ENCODE measurements at regions not wholly inside any gene's neighbourhood (a gene's known extent, or its start where the extent isn't known, plus 50 kb on each side); places are given as distances from the start of the nearest gene placed in this dataset.

- Histone ChIP-seq H3K27me3 (replicated peaks in 1 of 7) (no peaks in the 10 kb centered on the region), H3K4me1 (peaks cover 0 to 2% (median 0%) of the 10 kb centered on the region in 6 donors), H3K4me3 (no peak overlapping the region), H3K36me3 (no peaks in the 10 kb centered on the region), H3K9me3 (no peaks in the 10 kb centered on the region), H3K27ac (no peak overlapping the region)
- intact Hi-C loops (cut with DNase I; ENCODE audit: low total_unique reads): no loop called here
- no peak for DNase-seq
- 85 to 92% (median 88%) methylated on average over 5 of the region's 5 CpGs for WGBS, 5 donors
- no peak for TF ChIP-seq CTCF (IDR thresholded peaks at IDR 0.05 in 8 of 11, conservative IDR thresholded peaks at IDR 0.05 in 3 of 11)
- no peak for TF ChIP-seq POLR2AphosphoS5 (IDR thresholded peaks at IDR 0.05)
- TF ChIP-seq POLR2A (IDR thresholded peaks at IDR 0.05): no peak
These were observed 177.5 kb downstream of the DAD1 start for GRCh38 chr14:22411398-22412055.

- TF ChIP-seq CTCF (IDR thresholded peaks at IDR 0.05 in 8 of 11, conservative IDR thresholded peaks at IDR 0.05 in 3 of 11) (no peak), POLR2A (IDR thresholded peaks at IDR 0.05) (no peak), POLR2AphosphoS5 (IDR thresholded peaks at IDR 0.05) (no peak)
- no peak overlapping the region for H3K27ac ChIP-seq
- H3K9me3 ChIP-seq: no peaks in the 10 kb centered on the region
- H3K27me3 ChIP-seq (replicated peaks in 1 of 7): no peaks in the 10 kb centered on the region
- H3K36me3 ChIP-seq: no peaks in the 10 kb centered on the region
- H3K4me1 ChIP-seq: peaks cover 0 to 2% (median 0%) of the 10 kb centered on the region in 6 donors
- no peak for DNase-seq
- no peak overlapping the region for H3K4me3 ChIP-seq
- intact Hi-C loops (cut with DNase I; ENCODE audit: low total_unique reads): no loop called here
These were observed 178.5 kb downstream of the DAD1 start for GRCh38 chr14:22410497-22410896.

- Histone ChIP-seq H3K4me1 (peaks cover 0 to 2% (median 0%) of the 10 kb centered on the region in 6 donors), H3K9me3 (no peaks in the 10 kb centered on the region), H3K27me3 (replicated peaks in 1 of 7) (no peaks in the 10 kb centered on the region), H3K4me3 (no peak overlapping the region), H3K27ac (no peak overlapping the region), H3K36me3 (no peaks in the 10 kb centered on the region)
- WGBS, 5 donors: 73 to 89% (median 81%) methylated on average over 3 of the region's 3 CpGs
- no peak for TF ChIP-seq POLR2A (IDR thresholded peaks at IDR 0.05)
- no peak for TF ChIP-seq CTCF (IDR thresholded peaks at IDR 0.05 in 8 of 11, conservative IDR thresholded peaks at IDR 0.05 in 3 of 11)
- TF ChIP-seq POLR2AphosphoS5 (IDR thresholded peaks at IDR 0.05): no peak
- no peak for DNase-seq
- intact Hi-C loops (cut with DNase I; ENCODE audit: low total_unique reads): no loop called here
These were observed 180.0 kb downstream of the DAD1 start for GRCh38 chr14:22409006-22409405.

- Histone ChIP-seq H3K4me1 (peaks cover 0 to 2% (median 0%) of the 10 kb centered on the region in 6 donors), H3K4me3 (no peak overlapping the region), H3K9me3 (no peaks in the 10 kb centered on the region), H3K36me3 (no peaks in the 10 kb centered on the region), H3K27me3 (replicated peaks in 1 of 7) (no peaks in the 10 kb centered on the region), H3K27ac (no peak overlapping the region)
- intact Hi-C loops (cut with DNase I; ENCODE audit: low total_unique reads): no loop called here
- TF ChIP-seq CTCF (IDR thresholded peaks at IDR 0.05 in 8 of 11, conservative IDR thresholded peaks at IDR 0.05 in 3 of 11) (no peak), POLR2AphosphoS5 (IDR thresholded peaks at IDR 0.05) (no peak), POLR2A (IDR thresholded peaks at IDR 0.05) (no peak)
- 90 to 100% (median 93%) methylated on average over 2 of the region's 2 CpGs for WGBS, 5 donors
- no peak for DNase-seq
These were observed 180.5 kb downstream of the DAD1 start for GRCh38 chr14:22408547-22408946.
